GM18907 (cell line): ENCODE measurements at regions not wholly inside any gene's neighbourhood (a gene's known extent, or its start where the extent isn't known, plus 50 kb on each side); places are given as distances from the start of the nearest gene placed in this dataset.

Experiments
- ATAC-seq: cut with Tn5 transposase; IDR thresholded peaks from one replicate; pipeline ENCODE4 v1.9.1; 2021; ENCODE audit warnings: mild to moderate bottlenecking, moderate library complexity; ENCODE audit not compliant: unreplicated experiment

- ATAC-seq: no peak
Observed at GRCh38 chr13:58594747-58595600, 963.4 kb downstream of the PCDH17 start.

- ATAC-seq: no peak
Observed at GRCh38 chr13:58597552-58597951, 966.0 kb downstream of the PCDH17 start.

DNA sequence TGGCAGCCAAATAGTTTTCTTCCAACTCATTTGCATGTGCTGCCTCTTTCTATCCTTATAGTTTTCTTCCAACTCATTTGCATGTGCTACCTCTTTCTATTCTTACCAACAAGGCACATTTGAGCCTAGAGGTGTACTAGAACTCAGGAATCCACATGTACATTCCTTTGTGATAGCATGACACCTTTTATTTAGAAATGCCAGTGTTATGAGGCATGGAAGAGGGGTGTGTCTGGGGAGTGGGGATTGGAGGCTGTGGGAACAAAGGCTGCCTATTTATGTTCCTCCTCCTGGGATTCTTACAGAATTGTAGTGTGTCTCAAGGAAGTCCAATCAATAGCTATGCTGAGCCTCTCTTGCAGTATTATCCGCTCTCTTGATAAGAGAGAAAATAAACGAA, 966.7 kb downstream of the PCDH17 start:
- ATAC-seq: no peak

DNA sequence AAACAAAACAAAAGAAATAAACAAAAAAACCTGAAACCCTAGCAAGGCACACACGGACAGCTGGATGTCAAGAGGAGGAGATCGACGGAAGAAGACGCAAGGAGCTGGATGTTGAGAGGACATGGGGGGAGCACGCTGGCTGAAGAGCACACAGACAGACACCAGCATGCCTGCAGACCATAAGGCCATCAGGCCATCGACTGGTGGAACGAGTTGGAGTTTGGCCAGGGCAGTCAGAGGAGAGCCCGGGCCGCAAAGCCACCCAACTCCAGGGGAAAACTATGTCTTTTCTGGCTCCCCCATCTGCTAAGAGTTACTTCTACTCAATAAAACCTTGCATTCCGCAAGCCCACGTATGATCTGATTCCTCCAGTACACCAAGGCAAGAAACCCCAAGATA, 979.6 kb downstream of the PCDH17 start:
- no peak for ATAC-seq

DNA sequence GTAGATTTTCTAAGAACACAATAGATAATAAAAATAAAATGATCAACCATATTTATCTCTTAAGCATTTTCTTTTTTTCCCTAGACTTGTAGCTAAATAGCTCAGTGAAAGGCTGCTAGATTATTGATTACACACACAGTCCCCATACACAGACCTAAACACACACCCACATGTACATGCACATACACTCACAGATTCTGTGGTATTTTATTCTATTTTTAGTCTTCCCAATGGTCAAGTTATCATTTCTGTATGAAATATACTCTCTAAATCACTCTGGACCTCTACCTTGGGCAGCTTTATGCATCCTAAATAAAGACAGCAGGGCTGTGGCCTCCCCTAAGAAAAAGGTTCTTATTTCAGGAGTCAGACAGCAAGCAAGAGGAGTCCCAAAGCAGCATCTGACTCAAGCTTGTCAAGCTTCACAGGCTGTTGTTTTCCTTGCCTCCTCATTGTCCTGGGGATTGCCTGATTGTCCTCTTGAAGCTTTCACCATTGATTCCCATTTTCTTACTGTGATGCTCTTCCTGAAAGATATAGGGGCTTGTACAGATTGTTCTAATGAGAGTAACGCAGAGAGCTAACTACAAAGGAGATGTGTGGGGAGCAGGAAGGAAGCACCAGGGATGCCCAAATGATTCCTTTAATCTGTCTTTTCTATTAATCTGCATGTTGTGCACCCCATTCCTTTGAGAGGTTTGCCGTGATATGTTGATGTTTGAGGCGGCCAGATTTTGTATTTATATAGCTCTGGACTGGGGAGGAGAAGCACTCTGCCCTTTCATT, 986.5 kb downstream of the PCDH17 start:
- ATAC-seq: no peak

GRCh38 chr13:58619396-58620113, 988.0 kb downstream of the PCDH17 start:
- no peak for ATAC-seq

GRCh38 chr13:58620176-58620575, 988.6 kb downstream of the PCDH17 start:
- ATAC-seq: no peak

- no peak for ATAC-seq
Observed at GRCh38 chr13:58625703-58626389, 994.3 kb downstream of the PCDH17 start.

DNA sequence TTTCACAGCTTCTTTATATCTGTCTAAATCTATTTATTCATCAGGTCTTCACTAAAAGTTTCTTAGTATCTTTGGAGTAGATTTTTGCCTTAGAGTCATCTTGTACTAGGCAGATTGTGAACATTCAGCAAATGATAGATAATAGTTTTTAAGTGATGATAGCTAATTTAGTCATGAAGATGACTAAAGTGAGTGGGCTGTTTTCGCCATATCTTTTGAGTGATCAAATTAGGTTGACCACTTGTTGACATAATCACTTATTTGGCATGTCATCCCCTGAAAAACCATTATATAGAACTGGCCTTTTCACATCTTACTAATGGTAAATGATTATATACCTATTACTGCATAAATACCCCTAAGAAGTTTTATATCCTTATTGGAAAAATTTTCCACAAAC, 999.2 kb downstream of the PCDH17 start:
- no peak for ATAC-seq

- no peak for ATAC-seq
Observed at GRCh38 chr13:58633226-58633625, 1001.7 kb downstream of the PCDH17 start.

- no peak for ATAC-seq
Observed at GRCh38 chr13:58655086-58655485, 1023.5 kb downstream of the PCDH17 start.

DNA sequence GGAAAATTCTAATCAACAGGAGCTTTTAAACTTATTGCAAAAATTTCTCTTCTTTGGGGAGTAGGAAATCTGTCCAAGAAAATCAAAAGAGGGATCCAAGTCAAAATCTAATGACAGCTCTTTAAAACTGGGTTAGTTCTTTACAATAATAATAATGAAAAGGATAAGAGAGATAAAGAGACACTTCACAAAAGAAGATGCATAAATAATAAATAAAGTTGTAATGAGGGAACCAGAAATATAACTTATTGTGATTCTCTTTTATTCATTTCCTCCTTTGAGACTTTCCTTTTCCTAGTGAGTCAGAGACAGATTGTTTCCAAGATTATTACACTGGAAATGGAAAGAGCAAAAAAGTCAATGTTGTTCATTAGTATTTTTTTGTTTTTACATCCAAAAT, 1029.3 kb downstream of the PCDH17 start:
- no peak for ATAC-seq

DNA sequence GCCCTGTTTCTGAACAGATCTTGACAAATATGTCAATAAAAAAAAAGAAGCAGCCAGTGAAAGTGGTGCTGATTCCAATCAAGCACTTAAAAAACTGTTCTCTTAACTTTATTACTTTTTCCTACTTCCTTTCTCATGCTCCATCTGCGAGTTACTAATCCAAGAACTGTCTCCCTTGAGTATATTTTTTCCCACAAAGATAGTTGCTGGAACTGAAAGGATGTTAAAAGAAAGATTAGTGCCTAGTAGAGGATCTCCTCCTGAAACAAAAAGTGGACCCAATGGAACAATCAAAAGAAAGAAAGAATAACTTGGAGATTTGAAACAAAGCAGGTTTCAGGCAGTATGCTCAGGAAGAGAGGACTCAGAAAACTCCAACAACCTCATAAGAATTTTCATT, 1034.8 kb downstream of the PCDH17 start:
- ATAC-seq: no peak

GRCh38 chr13:58667096-58667495, 1035.6 kb downstream of the PCDH17 start:
- no peak for ATAC-seq

DNA sequence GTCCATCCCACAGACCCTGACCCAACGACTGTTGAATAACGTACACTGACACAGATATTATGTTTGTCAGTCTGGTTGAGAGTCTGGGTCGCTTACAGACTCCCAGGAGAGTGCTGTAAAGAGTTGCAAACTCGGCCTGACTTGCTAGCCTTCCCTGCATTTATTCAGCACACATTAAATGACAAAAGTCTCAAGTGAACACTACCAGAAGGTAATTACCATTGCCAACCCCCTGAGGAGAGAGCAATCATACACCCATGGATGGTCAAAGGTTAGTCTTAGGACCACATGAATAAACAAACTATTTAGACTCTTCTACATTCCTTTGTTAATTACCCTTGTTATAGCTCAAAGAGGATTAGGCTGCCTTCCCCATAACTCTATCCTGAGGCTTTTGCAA, 1048.6 kb downstream of the PCDH17 start:
- ATAC-seq: no peak

DNA sequence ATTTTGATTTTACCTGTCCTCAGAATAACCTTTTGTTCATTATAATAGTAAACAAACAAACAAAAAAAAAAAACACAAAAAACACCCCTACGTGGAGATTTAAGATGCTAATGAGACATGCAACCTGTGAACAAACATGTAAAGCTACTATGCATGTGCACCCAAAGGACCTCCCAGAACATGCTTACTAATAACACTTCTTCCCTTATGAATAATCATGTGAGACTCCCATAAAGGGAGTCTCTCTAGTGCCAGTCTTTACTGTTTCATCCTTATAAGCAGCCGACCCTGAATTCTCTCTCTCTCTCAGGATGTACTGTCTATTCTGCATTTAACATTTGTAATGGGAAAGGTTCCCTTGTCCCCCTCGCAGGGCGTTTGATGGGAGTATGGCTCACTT, 1051.1 kb downstream of the PCDH17 start:
- no peak for ATAC-seq

DNA sequence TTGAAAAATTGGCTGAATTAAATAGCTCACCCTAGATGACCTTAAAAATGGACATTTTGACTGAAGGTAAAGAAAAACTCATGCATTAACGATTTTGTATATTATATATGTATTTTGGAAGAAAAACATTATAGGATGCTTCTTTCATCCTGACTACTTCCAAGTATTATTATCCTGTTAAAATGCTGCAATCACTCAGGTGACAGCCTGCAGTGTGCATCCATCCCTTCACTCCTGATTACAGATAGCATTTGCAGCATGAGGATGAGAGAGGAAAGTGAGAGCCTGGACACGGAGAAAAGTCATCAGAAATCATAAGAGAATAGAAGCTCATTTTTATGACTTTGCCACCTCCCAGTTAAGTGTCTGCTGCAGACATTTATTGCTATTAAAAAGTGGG, 1055.6 kb downstream of the PCDH17 start:
- no peak for ATAC-seq

DNA sequence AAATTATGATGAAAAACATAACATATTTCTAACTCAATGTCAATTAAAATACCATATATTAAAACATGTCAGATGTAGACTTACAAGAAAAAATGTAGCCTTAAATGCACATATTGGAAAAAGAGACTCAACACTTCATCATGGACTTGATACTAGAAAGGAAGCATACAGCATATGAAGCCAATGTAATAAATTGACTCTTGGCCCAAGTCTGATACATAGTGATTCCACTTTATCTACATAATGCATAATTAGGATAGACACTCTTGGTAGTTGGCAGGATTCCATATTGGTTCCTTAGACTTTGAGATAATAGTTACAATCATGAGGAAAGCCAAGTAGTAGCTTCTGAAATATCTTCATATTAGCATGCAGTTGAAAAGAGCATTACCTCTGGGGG, 1067.0 kb downstream of the PCDH17 start:
- no peak for ATAC-seq

DNA sequence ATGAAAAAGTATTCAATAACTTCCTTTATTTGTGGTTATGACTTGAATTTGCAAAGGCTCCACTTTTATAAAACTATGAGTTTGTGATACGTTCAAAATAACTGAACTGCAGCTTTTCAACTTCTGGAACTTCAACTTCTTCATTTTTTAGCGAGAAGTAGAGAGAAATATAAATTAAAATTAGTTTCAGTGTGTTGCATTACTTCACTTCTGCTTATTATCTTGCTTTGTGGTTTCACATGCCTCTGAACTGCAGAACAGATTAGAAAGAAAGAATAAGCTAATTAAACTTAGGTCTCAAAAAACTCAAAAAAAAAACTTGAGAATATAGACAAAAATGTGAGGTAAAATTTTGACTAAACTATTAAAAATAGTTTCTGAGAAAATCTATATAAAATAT, 1073.4 kb downstream of the PCDH17 start:
- no peak for ATAC-seq

DNA sequence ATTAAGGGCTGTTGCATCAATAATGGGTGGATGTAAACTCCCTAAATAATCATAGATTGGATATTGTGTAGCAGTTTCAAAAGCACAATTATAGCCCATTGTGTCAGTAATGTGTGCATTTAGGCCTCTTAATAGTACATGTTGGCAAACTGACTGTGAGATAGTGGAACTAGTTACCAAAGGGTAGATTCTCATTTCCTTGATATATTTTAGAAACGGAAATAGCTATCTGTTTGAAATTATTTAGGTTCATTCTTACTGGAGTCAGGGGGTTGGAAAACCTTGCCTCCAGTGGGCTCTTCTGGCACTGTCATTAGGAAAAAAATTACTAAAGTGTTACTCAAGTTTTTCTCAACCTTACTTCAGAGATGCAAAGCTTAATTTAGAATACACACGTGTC, 1074.9 kb downstream of the PCDH17 start:
- ATAC-seq: no peak

DNA sequence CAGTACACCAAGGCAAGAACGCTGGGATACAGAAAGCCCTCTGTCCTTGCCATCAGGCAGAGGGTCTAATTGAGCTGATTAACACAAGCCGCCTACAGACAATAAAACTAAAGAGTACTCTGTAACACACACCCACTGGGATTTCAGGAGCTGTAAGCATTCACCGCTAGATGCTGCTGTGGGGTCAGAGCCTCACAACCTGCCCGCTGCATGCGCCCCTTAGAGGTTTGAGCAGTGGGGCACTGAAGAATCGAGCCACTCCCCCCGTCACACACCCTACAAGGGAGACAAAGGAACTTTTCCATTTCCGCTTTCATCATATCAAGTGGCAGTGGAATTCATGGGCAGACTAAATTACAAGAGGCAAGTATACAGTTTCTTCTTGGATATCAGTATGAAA, 1080.6 kb downstream of the PCDH17 start:
- no peak for ATAC-seq
